Osteocyte (in vitro differentiated cells): ENCODE measurements at regions not wholly inside any gene's neighbourhood (a gene's known extent, or its start where the extent isn't known, plus 50 kb on each side); places are given as distances from the start of the nearest gene placed in this dataset.

Source experiments
- DNase-seq: peaks from one replicate; pipeline ENCODE4 v3.0.0; 2021; ENCODE audit warnings: mixed read lengths; ENCODE audit not compliant: unreplicated experiment; ENCODE audit errors: extremely low spot score
- H3K27ac Mint-ChIP-seq: one replicate; pipeline ENCODE4 v1.8.0; 2021; ENCODE audit warnings: mild to moderate bottlenecking, mixed read lengths; ENCODE audit not compliant: unreplicated experiment
- H3K27me3 Mint-ChIP-seq: one replicate; pipeline ENCODE4 v1.8.0; 2021; ENCODE audit warnings: mixed read lengths; ENCODE audit not compliant: unreplicated experiment
- H3K36me3 Mint-ChIP-seq: one replicate; pipeline ENCODE4 v1.8.0; 2021; ENCODE audit warnings: mixed read lengths; ENCODE audit not compliant: unreplicated experiment
- H3K4me1 Mint-ChIP-seq: one replicate; pipeline ENCODE4 v1.8.0; 2021; ENCODE audit warnings: mixed read lengths; ENCODE audit not compliant: unreplicated experiment
- H3K4me3 Mint-ChIP-seq: one replicate; pipeline ENCODE4 v1.8.0; 2021; ENCODE audit warnings: mild to moderate bottlenecking, moderate library complexity, mixed read lengths; ENCODE audit not compliant: unreplicated experiment
- H3K9me3 Mint-ChIP-seq: one replicate; pipeline ENCODE4 v1.8.0; 2021; ENCODE audit warnings: mixed read lengths; ENCODE audit not compliant: unreplicated experiment
- TF ChIP-seq, protein P1 (sequence below): fragments of 200-600 bp; sonication (generic); IDR thresholded peaks from 2 replicates; pipeline ENCODE4 v1.5.0; 2021; ENCODE audit warnings: antibody characterized with exemption, mild to moderate bottlenecking, moderate library complexity

DNA sequence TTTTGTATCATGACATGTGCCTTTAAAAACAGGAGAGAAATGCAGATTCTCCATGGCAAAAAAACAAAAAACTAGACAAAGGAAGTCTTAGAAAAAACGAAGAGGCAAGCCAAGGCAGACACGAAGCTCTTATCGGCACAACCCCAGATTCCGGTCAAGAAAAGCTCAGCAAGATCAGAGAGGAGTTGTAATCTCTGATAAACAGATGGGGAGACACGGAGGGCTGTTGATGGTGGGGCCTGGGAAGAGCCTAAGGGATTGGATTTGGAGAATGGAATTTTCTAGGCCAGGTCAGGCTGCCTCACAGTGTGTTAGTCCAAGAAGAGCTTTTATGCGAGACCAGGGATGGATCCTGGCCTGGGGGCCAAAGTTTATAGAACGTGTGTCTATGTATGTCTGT, 96.2 kb upstream of the AKT3 start:
- no peaks in the 10 kb centered on the region for H3K27me3 Mint-ChIP-seq
- H3K4me1 Mint-ChIP-seq = peaks cover 13% of the 10 kb centered on the region
- H3K4me3 Mint-ChIP-seq = no peak overlapping the region
- H3K9me3 Mint-ChIP-seq = no peaks in the 10 kb centered on the region
- H3K27ac Mint-ChIP-seq = no peak overlapping the region
- no peaks in the 10 kb centered on the region for H3K36me3 Mint-ChIP-seq
- TF ChIP-seq, protein P1, sequence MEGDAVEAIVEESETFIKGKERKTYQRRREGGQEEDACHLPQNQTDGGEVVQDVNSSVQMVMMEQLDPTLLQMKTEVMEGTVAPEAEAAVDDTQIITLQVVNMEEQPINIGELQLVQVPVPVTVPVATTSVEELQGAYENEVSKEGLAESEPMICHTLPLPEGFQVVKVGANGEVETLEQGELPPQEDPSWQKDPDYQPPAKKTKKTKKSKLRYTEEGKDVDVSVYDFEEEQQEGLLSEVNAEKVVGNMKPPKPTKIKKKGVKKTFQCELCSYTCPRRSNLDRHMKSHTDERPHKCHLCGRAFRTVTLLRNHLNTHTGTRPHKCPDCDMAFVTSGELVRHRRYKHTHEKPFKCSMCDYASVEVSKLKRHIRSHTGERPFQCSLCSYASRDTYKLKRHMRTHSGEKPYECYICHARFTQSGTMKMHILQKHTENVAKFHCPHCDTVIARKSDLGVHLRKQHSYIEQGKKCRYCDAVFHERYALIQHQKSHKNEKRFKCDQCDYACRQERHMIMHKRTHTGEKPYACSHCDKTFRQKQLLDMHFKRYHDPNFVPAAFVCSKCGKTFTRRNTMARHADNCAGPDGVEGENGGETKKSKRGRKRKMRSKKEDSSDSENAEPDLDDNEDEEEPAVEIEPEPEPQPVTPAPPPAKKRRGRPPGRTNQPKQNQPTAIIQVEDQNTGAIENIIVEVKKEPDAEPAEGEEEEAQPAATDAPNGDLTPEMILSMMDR = no peak
- peak; percentile 56 for DNase-seq

DNA sequence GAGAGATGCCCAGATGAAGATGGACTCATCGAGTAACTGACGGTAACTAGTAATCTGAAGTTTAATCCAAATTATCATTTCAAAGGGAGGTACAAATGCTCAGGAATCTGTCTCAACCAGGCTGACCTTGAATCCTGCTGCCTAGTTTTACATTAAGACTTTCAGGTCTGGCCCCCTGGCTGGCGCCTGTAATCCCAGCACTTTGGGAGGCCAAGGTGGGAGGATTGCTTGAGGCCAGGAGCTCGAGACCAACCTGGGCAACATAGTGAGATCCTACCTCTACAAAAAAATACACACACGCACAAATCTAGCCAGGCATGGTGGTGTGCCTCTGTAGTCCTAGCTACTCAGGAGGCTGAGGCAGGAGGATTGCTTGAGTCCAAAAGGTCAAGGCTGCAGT, 95.7 kb upstream of the AKT3 start:
- H3K27me3 Mint-ChIP-seq = no peaks in the 10 kb centered on the region
- peak; percentile 27 for DNase-seq
- TF ChIP-seq, protein P1 = no peak
- H3K4me3 Mint-ChIP-seq = no peak overlapping the region
- peaks cover 10% of the 10 kb centered on the region for H3K4me1 Mint-ChIP-seq
- H3K27ac Mint-ChIP-seq = no peak overlapping the region
- no peaks in the 10 kb centered on the region for H3K36me3 Mint-ChIP-seq
- no peaks in the 10 kb centered on the region for H3K9me3 Mint-ChIP-seq

DNA sequence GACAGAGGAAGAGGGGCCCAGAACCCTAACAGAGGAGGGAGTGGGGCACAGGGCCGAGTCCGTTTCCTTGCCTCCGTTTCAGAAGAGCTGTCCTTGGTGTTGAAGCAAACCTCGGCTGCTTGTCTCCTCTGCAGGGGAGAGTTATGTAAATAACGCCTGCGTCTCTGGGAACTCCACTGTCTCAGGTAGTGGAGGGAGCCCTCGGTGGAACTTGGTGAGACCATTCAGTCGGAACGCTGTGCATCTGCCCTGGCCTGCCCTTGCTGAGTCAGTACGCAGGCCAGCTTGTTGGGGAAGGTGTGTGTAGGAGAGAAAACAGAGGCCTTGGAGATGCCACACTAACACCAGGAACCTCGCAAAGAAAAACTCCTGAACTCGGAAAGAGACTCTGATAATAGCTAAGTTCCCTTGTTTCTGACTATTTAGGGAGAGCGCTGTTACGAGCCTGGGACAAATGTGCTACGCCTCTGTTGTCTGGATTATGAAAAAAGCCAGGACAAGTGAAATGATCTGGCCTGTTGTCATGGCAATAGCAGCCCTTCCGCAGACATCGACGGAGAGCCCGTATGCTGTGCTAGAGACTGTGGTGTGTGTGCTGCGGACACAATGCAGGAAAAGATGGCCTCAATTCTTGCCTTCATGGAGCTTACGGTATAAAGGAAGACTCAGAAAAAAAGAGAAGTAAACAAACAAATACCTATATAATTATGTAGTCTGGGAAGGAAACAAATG, 94.6 kb upstream of the AKT3 start:
- no peaks in the 10 kb centered on the region for H3K27me3 Mint-ChIP-seq
- DNase-seq = no peak

DNA sequence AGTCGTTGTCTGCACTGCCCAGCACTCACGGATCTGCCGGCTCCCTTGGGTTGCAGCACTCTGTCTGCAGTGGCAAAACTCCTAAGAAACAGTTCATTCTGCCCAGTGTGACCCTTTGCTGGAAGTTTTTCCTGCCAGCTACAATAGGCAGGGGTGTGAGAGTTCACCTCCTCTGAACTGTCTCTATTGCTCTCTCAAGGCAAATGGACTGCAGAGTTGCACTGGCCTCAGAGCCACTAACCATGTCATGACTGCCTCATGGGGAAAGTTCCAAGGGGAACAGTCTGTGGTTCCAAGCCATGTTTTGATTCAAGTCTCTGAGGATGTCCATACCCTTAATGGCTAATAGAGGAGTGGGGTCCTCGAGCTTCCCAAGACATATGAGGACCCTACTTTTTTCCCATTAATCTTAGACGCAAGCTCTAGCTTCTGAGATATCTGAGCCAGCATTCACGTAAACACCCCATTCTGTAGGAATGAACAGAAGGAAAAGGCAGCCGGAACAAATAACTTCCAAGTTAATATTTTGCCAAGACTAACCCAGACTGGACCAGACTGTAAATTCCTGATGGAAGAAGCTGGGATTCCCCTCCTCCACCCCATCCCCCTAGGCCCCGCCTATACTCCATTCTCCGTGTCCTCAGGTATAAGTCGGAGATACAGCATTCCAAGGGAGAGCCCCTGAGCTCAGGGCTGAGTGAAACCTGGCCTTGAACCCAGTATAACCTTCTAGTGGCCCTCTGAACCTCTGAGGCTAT, 93.8 kb upstream of the AKT3 start:
- no peaks in the 10 kb centered on the region for H3K36me3 Mint-ChIP-seq
- peaks cover 6% of the 10 kb centered on the region for H3K4me1 Mint-ChIP-seq
- no peaks in the 10 kb centered on the region for H3K27me3 Mint-ChIP-seq
- no peak overlapping the region for H3K27ac Mint-ChIP-seq
- no peak overlapping the region for H3K4me3 Mint-ChIP-seq
- no peak for DNase-seq
- H3K9me3 Mint-ChIP-seq = no peaks in the 10 kb centered on the region
- TF ChIP-seq, protein P1 = no peak

More for the DNA sequence above, 94.6 kb upstream of the AKT3 start:
- peaks cover 3% of the 10 kb centered on the region for H3K4me1 Mint-ChIP-seq
- H3K36me3 Mint-ChIP-seq = no peaks in the 10 kb centered on the region
- no peaks in the 10 kb centered on the region for H3K9me3 Mint-ChIP-seq
- H3K4me3 Mint-ChIP-seq = no peak overlapping the region
- TF ChIP-seq, protein P1 = no peak
- no peak overlapping the region for H3K27ac Mint-ChIP-seq
